ENCODE measurements at regions not wholly inside any gene's neighbourhood (a gene's known extent, or its start where the extent isn't known, plus 50 kb on each side); places are given as distances from the start of the nearest gene placed in this dataset.

GRCh38 chr6:16002332-16003196 is 126.3 kb upstream of the MYLIP start:
- Histone ChIP-seq H3K4me3 (no peak overlapping the region), H3K4me1 (no peaks in the 10 kb centered on the region), H3K27me3 (no peaks in the 10 kb centered on the region), H3K36me3 (no peaks in the 10 kb centered on the region), H3K27ac (no peak overlapping the region), H3K9me3 (no peaks in the 10 kb centered on the region)
- DNase-seq (ENCODE audit: low spot score in 2 of 2): no peak
- intact Hi-C loops (cut with DNase I; ENCODE audit: low total_unique reads): no loop called here
- TF ChIP-seq POLR2A (IDR thresholded peaks at IDR 0.05) (no peak), CTCF (IDR thresholded peaks at IDR 0.05) (no peak), POLR2AphosphoS5 (IDR thresholded peaks at IDR 0.05) (no peak)

GRCh38 chr6:16001158-16001557 is 127.7 kb upstream of the MYLIP start:
- Histone ChIP-seq H3K9me3 (no peaks in the 10 kb centered on the region), H3K4me1 (no peaks in the 10 kb centered on the region), H3K27ac (no peak overlapping the region), H3K36me3 (no peaks in the 10 kb centered on the region), H3K27me3 (no peaks in the 10 kb centered on the region), H3K4me3 (no peak overlapping the region)
- DNase-seq (ENCODE audit: low spot score in 2 of 2): no peak
- TF ChIP-seq CTCF (IDR thresholded peaks at IDR 0.05) (no peak), POLR2A (IDR thresholded peaks at IDR 0.05) (no peak), POLR2AphosphoS5 (IDR thresholded peaks at IDR 0.05) (no peak)
- intact Hi-C loops (cut with DNase I; ENCODE audit: low total_unique reads): no loop called here

- no peak for DNase-seq (ENCODE audit: low spot score in 2 of 2)
- no peak for TF ChIP-seq CTCF (IDR thresholded peaks at IDR 0.05)
- TF ChIP-seq POLR2AphosphoS5 (IDR thresholded peaks at IDR 0.05): no peak
- no peak for TF ChIP-seq POLR2A (IDR thresholded peaks at IDR 0.05)
- Histone ChIP-seq H3K4me1 (no peaks in the 10 kb centered on the region), H3K27me3 (no peaks in the 10 kb centered on the region), H3K27ac (no peak overlapping the region), H3K36me3 (no peaks in the 10 kb centered on the region), H3K4me3 (no peak overlapping the region), H3K9me3 (no peaks in the 10 kb centered on the region)
- intact Hi-C loops (cut with DNase I; ENCODE audit: low total_unique reads): no loop called here
These were observed 129.7 kb upstream of the MYLIP start for GRCh38 chr6:15999201-15999600.

- TF ChIP-seq CTCF (IDR thresholded peaks at IDR 0.05) (no peak), POLR2A (IDR thresholded peaks at IDR 0.05) (no peak), POLR2AphosphoS5 (IDR thresholded peaks at IDR 0.05) (no peak)
- intact Hi-C loops (cut with DNase I; ENCODE audit: low total_unique reads): no loop called here
- DNase-seq (ENCODE audit: low spot score in 2 of 2): no peak
- no peaks in the 10 kb centered on the region for H3K36me3 ChIP-seq
- no peaks in the 10 kb centered on the region for H3K27me3 ChIP-seq
- no peak overlapping the region for H3K4me3 ChIP-seq
- H3K4me1 ChIP-seq: no peaks in the 10 kb centered on the region
- no peaks in the 10 kb centered on the region for H3K9me3 ChIP-seq
- no peak overlapping the region for H3K27ac ChIP-seq
These were observed 131.1 kb upstream of the MYLIP start for GRCh38 chr6:15997586-15998388.

GRCh38 chr6:15996030-15996429 is 132.9 kb upstream of the MYLIP start:
- H3K36me3 ChIP-seq: no peaks in the 10 kb centered on the region
- intact Hi-C loops (cut with DNase I; ENCODE audit: low total_unique reads): no loop called here
- DNase-seq (ENCODE audit: low spot score in 2 of 2): no peak
- peak overlapping the region in 1 of 2 donors; percentile 40 for H3K27ac ChIP-seq
- TF ChIP-seq POLR2AphosphoS5 (IDR thresholded peaks at IDR 0.05): no peak
- no peak for TF ChIP-seq CTCF (IDR thresholded peaks at IDR 0.05)
- TF ChIP-seq POLR2A (IDR thresholded peaks at IDR 0.05): no peak
- H3K9me3 ChIP-seq: no peaks in the 10 kb centered on the region
- no peaks in the 10 kb centered on the region for H3K27me3 ChIP-seq
- no peaks in the 10 kb centered on the region for H3K4me1 ChIP-seq
- no peak overlapping the region for H3K4me3 ChIP-seq

Data from breast epithelium (tissue), 4 donors.